ENCODE measurements at regions not wholly inside any gene's neighbourhood (a gene's known extent, or its start where the extent isn't known, plus 50 kb on each side); places are given as distances from the start of the nearest gene placed in this dataset.

DNA sequence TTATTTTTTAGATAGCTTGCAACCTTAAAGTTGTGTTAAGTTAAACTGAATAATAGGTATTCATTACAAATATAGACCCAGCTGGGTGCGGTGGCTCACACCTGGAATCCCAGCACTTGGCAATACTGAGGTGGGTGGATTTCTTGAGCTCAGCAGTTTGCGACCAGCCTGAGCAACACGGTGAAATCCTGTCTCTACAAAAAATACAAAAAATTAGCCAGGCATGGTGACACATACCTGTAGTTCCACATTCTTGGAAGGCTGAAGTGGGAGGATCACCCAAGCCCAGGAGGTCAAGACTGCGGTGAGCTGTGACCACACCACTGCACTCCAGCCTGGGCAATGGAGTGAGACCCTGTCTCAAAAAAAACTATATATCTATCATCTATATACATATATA, 386.5 kb downstream of the PCDH17 start:
- TF ChIP-seq POLR2AphosphoS5 (IDR thresholded peaks at IDR 0.05; ENCODE audit: low read depth, low read length) (no peak), POLR2A (IDR thresholded peaks at IDR 0.05; ENCODE audit: low read depth, low read length) (no peak)

Measured in GM12892 (cell line).